ENCODE measurements at regions not wholly inside any gene's neighbourhood (a gene's known extent, or its start where the extent isn't known, plus 50 kb on each side); places are given as distances from the start of the nearest gene placed in this dataset.

GRCh38 chr1:38628241-38628640 is 231.3 kb downstream of the RRAGC start:
- Histone ChIP-seq H3F3A (ENCODE audit: insufficient read depth, low read depth) (no peaks in the 10 kb centered on the region; the same call in 1 of the 2 replicates), H3K27me3 (ENCODE audit: insufficient read depth, low read depth) (peaks cover 56% of the 10 kb centered on the region), H3K9me3 (ENCODE audit: insufficient read depth, low read depth) (no peaks in the 10 kb centered on the region), H3K79me2 (ENCODE audit: low read depth) (no peaks in the 10 kb centered on the region), H3K36me3 (ENCODE audit: low read depth) (no peaks in the 10 kb centered on the region), H4K20me1 (ENCODE audit: insufficient read depth) (no peaks in the 10 kb centered on the region), H3K9me2 (ENCODE audit: insufficient read depth) (no peaks in the 10 kb centered on the region), H3K4me3 (no peak overlapping the region), H3K4me2 (no peak overlapping the region), H3K4me1 (replicated peaks; ENCODE audit: insufficient read depth) (no peaks in the 10 kb centered on the region), H3K27ac (no peak overlapping the region), H2AFZ (no peak overlapping the region)
- no peak for DNase-seq
- intact Hi-C loops (cut with micrococcal nuclease; ENCODE audit: unreplicated experiment): no loop called here
- BruUV-seq (replicated peaks): no TSS peak
- ChIA-PET CTCF (no interaction called here), POLR2A (ENCODE audit: unreplicated experiment) (no interaction called here)
- TF ChIP-seq CTCF (conservative IDR thresholded peaks at IDR 0.05) (no peak), EZH2 (IDR thresholded peaks at IDR 0.05; ENCODE audit: low read depth) (no peak)

- Histone ChIP-seq H4K20me1 (ENCODE audit: insufficient read depth) (no peaks in the 10 kb centered on the region), H3K79me2 (ENCODE audit: low read depth) (no peaks in the 10 kb centered on the region), H3K27me3 (ENCODE audit: insufficient read depth, low read depth) (peaks cover 68% of the 10 kb centered on the region), H3K9me2 (ENCODE audit: insufficient read depth) (no peaks in the 10 kb centered on the region), H3F3A (ENCODE audit: insufficient read depth, low read depth) (no peaks in the 10 kb centered on the region; the same call in 1 of the 2 replicates), H3K9me3 (ENCODE audit: insufficient read depth, low read depth) (no peaks in the 10 kb centered on the region), H3K36me3 (ENCODE audit: low read depth) (no peaks in the 10 kb centered on the region), H3K4me1 (replicated peaks; ENCODE audit: insufficient read depth) (no peaks in the 10 kb centered on the region), H2AFZ (no peak overlapping the region), H3K4me3 (no peak overlapping the region), H3K4me2 (no peak overlapping the region), H3K27ac (no peak overlapping the region)
- POLR2A ChIA-PET (ENCODE audit: unreplicated experiment): no interaction called here
- intact Hi-C loops (cut with micrococcal nuclease; ENCODE audit: unreplicated experiment): no loop called here
- no TSS peak for BruUV-seq (replicated peaks)
- TF ChIP-seq EZH2 (IDR thresholded peaks at IDR 0.05; ENCODE audit: low read depth) (no peak), CTCF (conservative IDR thresholded peaks at IDR 0.05) (no peak)
- no peak for DNase-seq
- CTCF ChIA-PET: no interaction called here
These were observed 233.6 kb downstream of the RRAGC start for GRCh38 chr1:38625939-38626338.

- Histone ChIP-seq H3K4me1 (replicated peaks; ENCODE audit: insufficient read depth) (no peaks in the 10 kb centered on the region), H3K4me2 (no peak overlapping the region), H3K27ac (no peak overlapping the region), H3K4me3 (no peak overlapping the region), H3K79me2 (ENCODE audit: low read depth) (no peaks in the 10 kb centered on the region), H3K9me2 (ENCODE audit: insufficient read depth) (no peaks in the 10 kb centered on the region), H3K9me3 (ENCODE audit: insufficient read depth, low read depth) (no peaks in the 10 kb centered on the region), H3K27me3 (ENCODE audit: insufficient read depth, low read depth) (peaks cover 74% of the 10 kb centered on the region), H3K36me3 (ENCODE audit: low read depth) (no peaks in the 10 kb centered on the region), H3F3A (ENCODE audit: insufficient read depth, low read depth) (no peaks in the 10 kb centered on the region), H4K20me1 (ENCODE audit: insufficient read depth) (no peaks in the 10 kb centered on the region), H2AFZ (no peak overlapping the region)
- no peak for TF ChIP-seq CTCF (conservative IDR thresholded peaks at IDR 0.05)
- TF ChIP-seq EZH2 (IDR thresholded peaks at IDR 0.05; ENCODE audit: low read depth): no peak
- CTCF ChIA-PET: no interaction called here
- intact Hi-C loops (cut with micrococcal nuclease; ENCODE audit: unreplicated experiment): no loop called here
- no TSS peak for BruUV-seq (replicated peaks)
- POLR2A ChIA-PET (ENCODE audit: unreplicated experiment): no interaction called here
- DNase-seq: no peak
These were observed 235.1 kb downstream of the RRAGC start for GRCh38 chr1:38624336-38625039.

Data from PC-9 (cell line).